Neural cell (in vitro differentiated cells): ENCODE measurements at regions not wholly inside any gene's neighbourhood (a gene's known extent, or its start where the extent isn't known, plus 50 kb on each side); places are given as distances from the start of the nearest gene placed in this dataset.

ENCODE experiments used
- CTCF ChIP-seq: fragments of 450-650 bp; IDR thresholded peaks from 2 replicates; pipeline ENCODE4 v1.5.1; 2014; ENCODE audit warnings: antibody characterized with exemption, mild to moderate bottlenecking, moderate library complexity; ENCODE audit not compliant: poor library complexity, severe bottlenecking
- EP300 ChIP-seq: fragments of 450-650 bp; conservative IDR thresholded peaks from 2 replicates; pipeline ENCODE4 v1.6.1; 2014; ENCODE audit warnings: antibody characterized with exemption, mild to moderate bottlenecking, moderate library complexity; ENCODE audit not compliant: poor library complexity, severe bottlenecking
- POLR2AphosphoS5 ChIP-seq: IDR thresholded peaks from 2 replicates; pipeline ENCODE4 v1.6.1; 2012
- REST ChIP-seq: IDR thresholded peaks from 2 replicates; pipeline ENCODE4 v1.6.1; 2012; ENCODE audit warnings: borderline replicate concordance
- TAF1 ChIP-seq: IDR thresholded peaks from 2 replicates; pipeline ENCODE4 v1.6.1; 2012; ENCODE audit warnings: low read depth

GRCh38 chr5:107776506-107776905, 105.8 kb upstream of the EFNA5 start:
- TF ChIP-seq CTCF: no peak
- TF ChIP-seq EP300: no peak
- TF ChIP-seq TAF1: no peak
- no peak for TF ChIP-seq REST
- TF ChIP-seq POLR2AphosphoS5: no peak
